SK-N-SH treated with all-trans-retinoic acid at 6 μM for 48 hours (cell line): ENCODE measurements at regions not wholly inside any gene's neighbourhood (a gene's known extent, or its start where the extent isn't known, plus 50 kb on each side); places are given as distances from the start of the nearest gene placed in this dataset.

Source experiments
- PATZ1 ChIP-seq: fragments of 250-450 bp; sonication (Bioruptor Pico); IDR thresholded peaks from 2 replicates; pipeline ENCODE4 v1.8.0; 2020; ENCODE audit warnings: mild to moderate bottlenecking, moderate library complexity, borderline replicate concordance
- POU6F1 ChIP-seq: fragments of 250-450 bp; sonication (Bioruptor Pico); IDR thresholded peaks from 2 replicates; pipeline ENCODE4 v1.8.0; 2021; ENCODE audit warnings: low read depth, mild to moderate bottlenecking, moderate library complexity, borderline replicate concordance
- RARB ChIP-seq: fragments of 250-450 bp; sonication (Bioruptor Pico); IDR thresholded peaks from 2 replicates; pipeline ENCODE4 v1.8.0; 2021; ENCODE audit warnings: mild to moderate bottlenecking, moderate library complexity
- SNAI2 ChIP-seq: fragments of 250-450 bp; sonication (Bioruptor Pico); IDR thresholded peaks from 2 replicates; pipeline ENCODE4 v1.5.0; 2020; ENCODE audit warnings: mild to moderate bottlenecking, moderate library complexity
- TOX ChIP-seq: fragments of 250-450 bp; sonication (Bioruptor Pico); IDR thresholded peaks from 2 replicates; pipeline ENCODE4 v1.8.0; 2021; ENCODE audit warnings: mild to moderate bottlenecking, moderate library complexity, borderline replicate concordance
- ZFP30 ChIP-seq: fragments of 450-650 bp; formaldehyde crosslinking; IDR thresholded peaks from 2 replicates; pipeline ENCODE4 v1.5.0; 2022; ENCODE audit warnings: mild to moderate bottlenecking, moderate library complexity

- TF ChIP-seq PATZ1 (CRISPR knock-in tag) (no peak), RARB (CRISPR knock-in tag) (no peak), TOX (CRISPR knock-in tag) (no peak), ZFP30 (CRISPR knock-in tag) (no peak), POU6F1 (CRISPR knock-in tag) (no peak), SNAI2 (CRISPR knock-in tag) (no peak)
Observed at GRCh38 chr21:27534206-27534605, 567.3 kb upstream of the ADAMTS5 start.
